ENCODE measurements at regions not wholly inside any gene's neighbourhood (a gene's known extent, or its start where the extent isn't known, plus 50 kb on each side); places are given as distances from the start of the nearest gene placed in this dataset.

GRCh38 chr16:80164966-80165550, 375.7 kb upstream of the DYNLRB2 start:
- ATAC-seq, result no peak
- H3K27me3 Mint-ChIP-seq (ENCODE audit: low read depth), result no peaks in the 10 kb centered on the region
- H3K27ac Mint-ChIP-seq, result no peak overlapping the region
- H3K36me3 Mint-ChIP-seq, result peaks cover 4% of the 10 kb centered on the region
- no peaks in the 10 kb centered on the region for H3K4me1 Mint-ChIP-seq
- no peak overlapping the region for H3K4me3 Mint-ChIP-seq
- CTCF ChIA-PET, result no interaction called here
- no peak for DNase-seq (ENCODE audit: low spot score)
- peaks cover 15% of the 10 kb centered on the region for H3K9me3 Mint-ChIP-seq
- POLR2A ChIA-PET, result no interaction called here
- TF ChIP-seq E2F4 (CRISPR knock-in tag; IDR thresholded peaks at IDR 0.05; ENCODE audit: borderline replicate concordance, low read depth) (no peak), SMAD4 (CRISPR knock-in tag; IDR thresholded peaks at IDR 0.05) (no peak), ZNF396 (CRISPR knock-in tag; IDR thresholded peaks at IDR 0.05; ENCODE audit: borderline replicate concordance) (no peak), ZMAT4 (CRISPR knock-in tag; IDR thresholded peaks at IDR 0.05) (no peak), ZNF532 (CRISPR knock-in tag; IDR thresholded peaks at IDR 0.05; ENCODE audit: borderline replicate concordance) (no peak), ZNF281 (CRISPR knock-in tag; IDR thresholded peaks at IDR 0.05) (no peak), PRRX2 (CRISPR knock-in tag; IDR thresholded peaks at IDR 0.05) (no peak), KAT7 (CRISPR knock-in tag; IDR thresholded peaks at IDR 0.05; ENCODE audit: borderline replicate concordance) (no peak)
- TF ChIP-seq, protein P1, sequence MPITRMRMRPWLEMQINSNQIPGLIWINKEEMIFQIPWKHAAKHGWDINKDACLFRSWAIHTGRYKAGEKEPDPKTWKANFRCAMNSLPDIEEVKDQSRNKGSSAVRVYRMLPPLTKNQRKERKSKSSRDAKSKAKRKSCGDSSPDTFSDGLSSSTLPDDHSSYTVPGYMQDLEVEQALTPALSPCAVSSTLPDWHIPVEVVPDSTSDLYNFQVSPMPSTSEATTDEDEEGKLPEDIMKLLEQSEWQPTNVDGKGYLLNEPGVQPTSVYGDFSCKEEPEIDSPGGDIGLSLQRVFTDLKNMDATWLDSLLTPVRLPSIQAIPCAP (CRISPR knock-in tag; IDR thresholded peaks at IDR 0.05), result no peak
- TF ChIP-seq, protein P2, sequence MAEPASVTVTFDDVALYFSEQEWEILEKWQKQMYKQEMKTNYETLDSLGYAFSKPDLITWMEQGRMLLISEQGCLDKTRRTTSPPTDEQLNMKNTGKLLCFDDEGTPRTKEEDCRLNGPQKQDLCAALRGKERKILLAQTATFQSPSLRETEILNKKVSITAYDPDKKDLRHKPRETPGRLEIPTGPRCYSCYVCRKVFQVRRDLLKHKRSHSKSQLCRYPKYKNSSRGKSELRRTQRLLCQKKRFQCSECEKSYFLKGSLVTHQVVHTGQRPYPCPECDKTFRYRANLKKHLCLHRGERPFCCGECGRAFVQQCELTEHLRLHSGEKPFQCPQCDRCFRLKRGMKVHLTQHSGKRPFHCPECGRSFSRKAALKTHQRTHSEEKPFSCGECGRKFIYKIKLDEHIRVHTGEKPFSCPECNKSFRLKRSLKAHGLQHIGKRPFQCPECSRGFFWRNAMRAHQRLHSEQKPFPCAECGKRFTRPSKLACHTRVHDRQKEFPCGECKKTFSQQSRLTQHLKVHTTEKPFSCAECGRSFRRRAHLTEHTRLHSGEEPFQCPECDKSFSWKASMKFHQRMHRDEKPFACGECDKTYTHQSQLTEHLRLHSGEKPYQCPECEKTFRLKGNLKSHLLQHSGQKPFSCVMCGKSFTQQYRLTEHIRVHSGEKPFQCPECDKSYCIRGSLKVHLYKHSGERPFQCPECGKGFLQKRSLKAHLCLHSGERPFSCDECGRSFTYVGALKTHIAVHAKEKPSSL (CRISPR knock-in tag; conservative IDR thresholded peaks at IDR 0.05), result no peak
- TF ChIP-seq, protein P3, sequence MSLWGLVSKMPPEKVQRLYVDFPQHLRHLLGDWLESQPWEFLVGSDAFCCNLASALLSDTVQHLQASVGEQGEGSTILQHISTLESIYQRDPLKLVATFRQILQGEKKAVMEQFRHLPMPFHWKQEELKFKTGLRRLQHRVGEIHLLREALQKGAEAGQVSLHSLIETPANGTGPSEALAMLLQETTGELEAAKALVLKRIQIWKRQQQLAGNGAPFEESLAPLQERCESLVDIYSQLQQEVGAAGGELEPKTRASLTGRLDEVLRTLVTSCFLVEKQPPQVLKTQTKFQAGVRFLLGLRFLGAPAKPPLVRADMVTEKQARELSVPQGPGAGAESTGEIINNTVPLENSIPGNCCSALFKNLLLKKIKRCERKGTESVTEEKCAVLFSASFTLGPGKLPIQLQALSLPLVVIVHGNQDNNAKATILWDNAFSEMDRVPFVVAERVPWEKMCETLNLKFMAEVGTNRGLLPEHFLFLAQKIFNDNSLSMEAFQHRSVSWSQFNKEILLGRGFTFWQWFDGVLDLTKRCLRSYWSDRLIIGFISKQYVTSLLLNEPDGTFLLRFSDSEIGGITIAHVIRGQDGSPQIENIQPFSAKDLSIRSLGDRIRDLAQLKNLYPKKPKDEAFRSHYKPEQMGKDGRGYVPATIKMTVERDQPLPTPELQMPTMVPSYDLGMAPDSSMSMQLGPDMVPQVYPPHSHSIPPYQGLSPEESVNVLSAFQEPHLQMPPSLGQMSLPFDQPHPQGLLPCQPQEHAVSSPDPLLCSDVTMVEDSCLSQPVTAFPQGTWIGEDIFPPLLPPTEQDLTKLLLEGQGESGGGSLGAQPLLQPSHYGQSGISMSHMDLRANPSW (CRISPR knock-in tag; conservative IDR thresholded peaks at IDR 0.05; ENCODE audit: low read depth), result no peak
- TF ChIP-seq, protein P4, sequence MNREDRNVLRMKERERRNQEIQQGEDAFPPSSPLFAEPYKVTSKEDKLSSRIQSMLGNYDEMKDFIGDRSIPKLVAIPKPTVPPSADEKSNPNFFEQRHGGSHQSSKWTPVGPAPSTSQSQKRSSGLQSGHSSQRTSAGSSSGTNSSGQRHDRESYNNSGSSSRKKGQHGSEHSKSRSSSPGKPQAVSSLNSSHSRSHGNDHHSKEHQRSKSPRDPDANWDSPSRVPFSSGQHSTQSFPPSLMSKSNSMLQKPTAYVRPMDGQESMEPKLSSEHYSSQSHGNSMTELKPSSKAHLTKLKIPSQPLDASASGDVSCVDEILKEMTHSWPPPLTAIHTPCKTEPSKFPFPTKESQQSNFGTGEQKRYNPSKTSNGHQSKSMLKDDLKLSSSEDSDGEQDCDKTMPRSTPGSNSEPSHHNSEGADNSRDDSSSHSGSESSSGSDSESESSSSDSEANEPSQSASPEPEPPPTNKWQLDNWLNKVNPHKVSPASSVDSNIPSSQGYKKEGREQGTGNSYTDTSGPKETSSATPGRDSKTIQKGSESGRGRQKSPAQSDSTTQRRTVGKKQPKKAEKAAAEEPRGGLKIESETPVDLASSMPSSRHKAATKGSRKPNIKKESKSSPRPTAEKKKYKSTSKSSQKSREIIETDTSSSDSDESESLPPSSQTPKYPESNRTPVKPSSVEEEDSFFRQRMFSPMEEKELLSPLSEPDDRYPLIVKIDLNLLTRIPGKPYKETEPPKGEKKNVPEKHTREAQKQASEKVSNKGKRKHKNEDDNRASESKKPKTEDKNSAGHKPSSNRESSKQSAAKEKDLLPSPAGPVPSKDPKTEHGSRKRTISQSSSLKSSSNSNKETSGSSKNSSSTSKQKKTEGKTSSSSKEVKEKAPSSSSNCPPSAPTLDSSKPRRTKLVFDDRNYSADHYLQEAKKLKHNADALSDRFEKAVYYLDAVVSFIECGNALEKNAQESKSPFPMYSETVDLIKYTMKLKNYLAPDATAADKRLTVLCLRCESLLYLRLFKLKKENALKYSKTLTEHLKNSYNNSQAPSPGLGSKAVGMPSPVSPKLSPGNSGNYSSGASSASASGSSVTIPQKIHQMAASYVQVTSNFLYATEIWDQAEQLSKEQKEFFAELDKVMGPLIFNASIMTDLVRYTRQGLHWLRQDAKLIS (CRISPR knock-in tag; IDR thresholded peaks at IDR 0.05; ENCODE audit: borderline replicate concordance), result no peak
- TF ChIP-seq, protein P5, sequence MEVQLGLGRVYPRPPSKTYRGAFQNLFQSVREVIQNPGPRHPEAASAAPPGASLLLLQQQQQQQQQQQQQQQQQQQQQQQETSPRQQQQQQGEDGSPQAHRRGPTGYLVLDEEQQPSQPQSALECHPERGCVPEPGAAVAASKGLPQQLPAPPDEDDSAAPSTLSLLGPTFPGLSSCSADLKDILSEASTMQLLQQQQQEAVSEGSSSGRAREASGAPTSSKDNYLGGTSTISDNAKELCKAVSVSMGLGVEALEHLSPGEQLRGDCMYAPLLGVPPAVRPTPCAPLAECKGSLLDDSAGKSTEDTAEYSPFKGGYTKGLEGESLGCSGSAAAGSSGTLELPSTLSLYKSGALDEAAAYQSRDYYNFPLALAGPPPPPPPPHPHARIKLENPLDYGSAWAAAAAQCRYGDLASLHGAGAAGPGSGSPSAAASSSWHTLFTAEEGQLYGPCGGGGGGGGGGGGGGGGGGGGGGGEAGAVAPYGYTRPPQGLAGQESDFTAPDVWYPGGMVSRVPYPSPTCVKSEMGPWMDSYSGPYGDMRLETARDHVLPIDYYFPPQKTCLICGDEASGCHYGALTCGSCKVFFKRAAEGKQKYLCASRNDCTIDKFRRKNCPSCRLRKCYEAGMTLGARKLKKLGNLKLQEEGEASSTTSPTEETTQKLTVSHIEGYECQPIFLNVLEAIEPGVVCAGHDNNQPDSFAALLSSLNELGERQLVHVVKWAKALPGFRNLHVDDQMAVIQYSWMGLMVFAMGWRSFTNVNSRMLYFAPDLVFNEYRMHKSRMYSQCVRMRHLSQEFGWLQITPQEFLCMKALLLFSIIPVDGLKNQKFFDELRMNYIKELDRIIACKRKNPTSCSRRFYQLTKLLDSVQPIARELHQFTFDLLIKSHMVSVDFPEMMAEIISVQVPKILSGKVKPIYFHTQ (CRISPR knock-in tag; IDR thresholded peaks at IDR 0.05), result no peak
- TF ChIP-seq, protein P6, sequence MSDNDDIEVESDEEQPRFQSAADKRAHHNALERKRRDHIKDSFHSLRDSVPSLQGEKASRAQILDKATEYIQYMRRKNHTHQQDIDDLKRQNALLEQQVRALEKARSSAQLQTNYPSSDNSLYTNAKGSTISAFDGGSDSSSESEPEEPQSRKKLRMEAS (CRISPR knock-in tag; IDR thresholded peaks at IDR 0.05), result no peak

Measured in WTC11 (cell line).